A673 (cell line): ENCODE measurements at regions not wholly inside any gene's neighbourhood (a gene's known extent, or its start where the extent isn't known, plus 50 kb on each side); places are given as distances from the start of the nearest gene placed in this dataset.

Source experiments
- CTCF ChIP-seq: fragments of 300-800, 200-600 bp; sonication (generic); conservative IDR thresholded peaks from 2 replicates; pipeline ENCODE4 v1.5.1; 2017; ENCODE audit warnings: low read depth, mild to moderate bottlenecking, antibody characterized with exemption, low read length, moderate library complexity, mixed read lengths
- EZH2 ChIP-seq: fragments of 200-600 bp; sonication (generic); IDR thresholded peaks from 2 replicates; pipeline ENCODE4 v1.6.1; 2017; ENCODE audit warnings: borderline replicate concordance, low read depth, mild to moderate bottlenecking, mixed read lengths, antibody characterized with exemption, low read length; ENCODE audit not compliant: poor library complexity, severe bottlenecking

GRCh38 chr4:79182209-79182608 is 143.7 kb downstream of the NAA11 start:
- TF ChIP-seq EZH2 (no peak), CTCF (no peak)
